ENCODE measurements at regions not wholly inside any gene's neighbourhood (a gene's known extent, or its start where the extent isn't known, plus 50 kb on each side); places are given as distances from the start of the nearest gene placed in this dataset.
"Not testable (repeated sequence)": the region's sequence is repeated elsewhere in the genome, so short reads cannot be mapped to it uniquely, and the experiment has no call there.

DNA sequence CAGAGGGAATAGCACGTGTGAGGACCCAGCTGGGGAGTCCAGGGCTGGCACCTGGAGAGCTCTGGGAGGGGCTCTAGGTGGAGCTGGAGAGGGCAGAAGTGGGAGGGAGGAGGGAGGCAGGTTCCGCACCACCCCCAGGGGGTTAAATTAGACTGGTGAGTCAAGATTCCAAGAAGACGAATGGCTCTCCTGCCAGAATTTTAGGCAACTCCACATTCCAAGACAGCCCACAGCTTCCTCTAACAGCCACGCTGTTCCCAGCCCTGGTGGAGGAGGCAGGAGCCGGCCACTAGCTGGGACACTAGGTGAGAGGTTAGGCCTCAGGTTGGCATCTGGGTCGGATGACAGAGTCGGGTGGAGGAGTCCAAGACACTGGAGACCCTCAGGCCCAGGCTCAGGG lies 60.2 kb downstream of the TFAP2C start:
- peak; percentile 72 for DNase-seq (ENCODE audit: low read depth)

DNA sequence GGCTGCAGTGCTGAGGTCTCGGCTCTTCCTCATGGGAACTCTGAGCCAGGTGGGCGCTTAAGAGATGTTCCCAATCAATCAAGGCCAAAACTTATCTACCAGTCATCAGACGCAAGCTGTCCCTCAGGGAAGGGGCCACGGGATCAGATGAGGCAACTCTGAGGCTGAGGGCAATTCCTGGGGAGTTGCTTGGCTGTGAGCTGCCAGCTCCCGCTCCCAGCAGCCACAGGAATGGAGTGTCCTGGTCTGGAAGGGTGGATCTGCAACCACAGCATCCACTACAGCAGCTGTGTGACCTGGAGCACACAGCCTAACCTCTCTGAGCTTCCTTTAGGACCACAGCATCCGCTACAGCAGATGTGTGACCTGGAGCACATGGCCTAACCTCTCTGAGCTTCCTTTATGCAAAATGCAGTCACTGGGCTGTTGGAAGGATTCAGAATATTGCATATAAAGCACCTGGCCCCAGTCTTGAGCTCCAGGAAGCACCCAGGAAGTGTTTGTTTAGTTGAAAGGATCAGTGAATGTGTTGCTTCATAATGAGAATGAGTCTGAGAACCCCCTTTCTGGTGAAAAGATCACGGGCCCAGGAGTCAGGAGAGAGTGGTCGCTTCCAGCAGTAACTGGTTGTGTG lies 60.9 kb downstream of the TFAP2C start:
- DNase-seq (ENCODE audit: low read depth): peak; percentile 51

- DNase-seq (ENCODE audit: low read depth): no peak
These were observed 61.5 kb downstream of the TFAP2C start for GRCh38 chr20:56690531-56691175.

GRCh38 chr20:56691325-56691998 lies 62.4 kb downstream of the TFAP2C start:
- no peak for DNase-seq (ENCODE audit: low read depth)

- DNase-seq (ENCODE audit: low read depth): no peak
These were observed 64.1 kb downstream of the TFAP2C start for GRCh38 chr20:56693217-56693616.

GRCh38 chr20:56697476-56697875 lies 68.4 kb downstream of the TFAP2C start:
- DNase-seq (ENCODE audit: low read depth): no peak

- DNase-seq (ENCODE audit: low read depth): no peak
These were observed 69.2 kb downstream of the TFAP2C start for GRCh38 chr20:56698297-56698696.

GRCh38 chr20:56698749-56699148 lies 69.6 kb downstream of the TFAP2C start:
- no peak for DNase-seq (ENCODE audit: low read depth)

GRCh38 chr20:56702931-56703840 lies 74.1 kb downstream of the TFAP2C start:
- DNase-seq (ENCODE audit: low read depth): no peak

GRCh38 chr20:56706867-56707360 lies 77.8 kb downstream of the TFAP2C start:
- DNase-seq (ENCODE audit: low read depth): no peak

- no peak for DNase-seq (ENCODE audit: low read depth)
These were observed 79.9 kb downstream of the TFAP2C start for GRCh38 chr20:56708991-56709390.

DNA sequence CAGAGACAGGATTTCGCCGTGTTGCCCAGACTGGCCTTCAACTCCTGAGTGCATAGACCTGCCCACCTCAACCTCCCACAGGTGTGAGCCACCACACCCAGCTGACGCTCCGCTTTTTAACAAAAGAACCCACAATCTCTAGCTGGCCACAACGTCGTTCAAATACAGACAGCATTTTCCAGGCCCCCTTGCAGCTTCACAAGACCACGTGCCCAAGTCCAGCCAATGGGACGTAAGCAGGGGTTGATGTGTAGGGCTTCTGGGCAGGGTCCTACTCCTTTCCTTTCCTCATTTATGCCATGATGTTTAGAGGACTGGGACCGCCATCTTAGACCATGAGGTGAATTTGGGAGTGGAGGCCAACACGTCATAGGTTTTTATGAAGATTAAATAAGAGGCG lies 81.0 kb downstream of the TFAP2C start:
- DNase-seq (ENCODE audit: low read depth): no peak

DNA sequence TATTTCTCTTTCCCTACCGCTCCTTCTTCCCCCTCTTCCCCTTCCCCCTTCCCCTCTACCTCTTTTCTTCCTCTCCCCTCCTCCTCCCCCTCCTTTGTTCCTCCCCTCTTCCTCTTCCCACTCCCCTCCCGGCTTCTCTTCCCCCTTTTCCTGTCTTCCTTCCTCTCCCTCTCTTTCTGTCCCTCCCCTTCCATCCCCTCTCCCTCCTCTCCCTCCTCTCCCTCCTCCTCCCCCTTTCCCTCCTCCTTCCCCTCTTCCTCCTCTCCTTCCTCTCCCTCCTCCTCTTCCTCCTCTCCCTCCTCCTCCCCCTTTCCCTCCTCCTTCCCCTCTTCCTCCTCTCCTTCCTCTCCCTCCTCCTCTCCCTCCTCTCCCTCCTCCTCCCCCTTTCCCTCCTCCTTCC lies 81.5 kb downstream of the TFAP2C start:
- not testable (repeated sequence) for DNase-seq (ENCODE audit: low read depth)

GRCh38 chr20:56711018-56711417 lies 81.9 kb downstream of the TFAP2C start:
- DNase-seq (ENCODE audit: low read depth): no peak

DNA sequence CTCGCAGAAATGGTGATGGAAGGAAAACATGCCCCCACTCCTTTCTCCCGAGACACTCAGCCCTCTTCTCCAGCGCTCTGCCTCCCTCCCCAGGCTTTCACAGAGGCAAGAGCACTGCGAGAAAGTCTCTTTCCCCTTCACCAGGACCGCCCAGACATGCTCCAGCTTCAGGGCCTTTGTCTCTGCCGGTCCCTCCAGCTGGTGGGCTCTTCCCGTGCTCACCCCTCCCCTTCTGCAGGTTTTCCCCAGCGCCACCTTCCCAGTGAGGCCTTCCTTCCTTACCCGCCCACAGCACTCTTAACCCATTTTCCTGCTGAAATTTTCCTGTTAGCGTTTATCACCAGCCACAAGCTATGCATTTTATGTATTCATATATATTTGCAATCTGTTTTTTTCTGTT lies 86.2 kb downstream of the TFAP2C start:
- DNase-seq (ENCODE audit: low read depth): no peak

- DNase-seq (ENCODE audit: low read depth): no peak
These were observed 86.9 kb downstream of the TFAP2C start for GRCh38 chr20:56715902-56716519.

DNA sequence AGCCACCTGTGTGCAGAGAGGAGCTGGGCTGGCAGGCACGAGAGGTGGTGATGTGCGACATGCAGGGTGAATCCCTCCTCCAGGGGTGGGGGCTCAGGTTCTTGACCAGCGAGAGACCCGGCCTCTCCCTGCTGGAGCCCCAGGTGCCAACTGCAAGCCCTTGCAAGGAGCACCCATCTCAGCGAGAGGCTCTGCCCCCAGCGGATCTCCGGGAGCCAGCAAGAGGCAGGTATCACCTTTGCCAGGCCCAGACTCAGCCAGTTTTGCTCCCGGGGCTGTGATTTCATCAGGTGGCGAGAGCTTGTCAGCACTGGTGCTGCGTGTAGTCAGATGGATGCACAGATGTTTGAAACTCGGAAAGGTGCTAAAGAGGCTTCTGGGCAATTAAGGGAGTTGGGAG lies 87.7 kb downstream of the TFAP2C start:
- no peak for DNase-seq (ENCODE audit: low read depth)

- no peak for DNase-seq (ENCODE audit: low read depth)
These were observed 89.7 kb downstream of the TFAP2C start for GRCh38 chr20:56718816-56719215.

DNA sequence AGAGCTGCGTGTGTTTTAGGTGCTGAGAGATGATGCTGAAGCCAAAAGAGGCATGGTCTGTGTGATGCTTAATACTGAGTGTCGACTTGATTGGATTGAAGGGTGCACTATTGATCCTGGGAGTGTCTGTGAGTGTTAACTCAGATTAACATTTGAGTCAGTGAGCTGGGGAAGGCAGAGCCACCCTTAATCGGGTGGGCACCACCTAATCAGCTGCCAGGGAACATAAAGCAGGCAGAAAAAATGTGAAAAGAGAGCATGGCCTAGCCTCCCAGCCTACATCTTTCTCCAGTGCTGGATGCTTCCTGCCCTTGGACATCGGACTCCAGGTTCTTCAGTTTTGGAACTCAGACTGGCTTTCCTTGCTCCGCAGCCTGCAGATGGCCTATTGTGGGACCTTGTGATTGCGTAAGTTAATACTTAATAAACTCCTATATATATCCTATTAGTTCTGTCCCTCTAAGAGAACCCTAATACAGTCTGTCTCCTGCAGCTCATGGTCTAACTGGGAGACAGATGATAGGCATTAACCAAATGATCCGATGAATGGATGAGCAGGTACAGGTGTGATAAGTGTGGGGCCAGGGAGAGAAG lies 91.6 kb downstream of the TFAP2C start:
- no peak for DNase-seq (ENCODE audit: low read depth)

- DNase-seq (ENCODE audit: low read depth): no peak
These were observed 92.9 kb downstream of the TFAP2C start for GRCh38 chr20:56722042-56722441.

DNA sequence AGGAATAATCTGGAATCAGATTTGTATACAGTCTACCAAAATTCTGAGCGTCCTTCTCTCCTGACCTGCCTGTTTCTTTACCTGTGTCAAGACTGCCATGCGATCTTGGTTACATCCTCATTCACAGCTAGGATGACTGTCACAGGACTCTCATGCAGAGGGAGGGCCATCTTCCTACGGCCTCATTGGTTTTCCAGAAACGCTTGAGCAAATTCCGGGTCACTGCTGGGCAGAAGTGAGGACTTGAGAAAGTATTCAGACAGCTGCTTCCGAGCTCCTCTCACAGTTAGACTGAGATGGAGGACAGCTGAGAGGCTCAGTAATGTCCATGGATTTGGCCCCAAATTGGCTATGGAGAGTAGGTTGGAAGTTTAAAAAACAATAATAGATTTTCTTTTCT lies 94.2 kb downstream of the TFAP2C start:
- DNase-seq (ENCODE audit: low read depth): no peak

All from GM04504 (cell line).